WTC11 (cell line): ENCODE measurements at regions not wholly inside any gene's neighbourhood (a gene's known extent, or its start where the extent isn't known, plus 50 kb on each side); places are given as distances from the start of the nearest gene placed in this dataset.

Experiments
- ATAC-seq: fragments of 200-7000 bp; cut with Tn5 transposase; 2 replicates; pipeline ENCODE4 v1.10.0; 2021; ENCODE audit warnings: mild to moderate bottlenecking, moderate library complexity
- CTCF ChIA-PET: fragments of 300-600 bp; sonication (Branson Sonifier 250); formaldehyde crosslinking; loops from one replicate; lab custom pipeline; 2021; ENCODE audit warnings: antibody characterized with exemption; lab: Charles Lee
- POLR2A ChIA-PET: fragments of 350-600 bp; sonication (Branson Sonifier 250); formaldehyde crosslinking; loops from one replicate; lab custom pipeline; 2021; ENCODE audit warnings: antibody characterized with exemption; lab: Charles Lee
- DNase-seq: peaks from one replicate; pipeline ENCODE4 v3.0.0; 2021; ENCODE audit warnings: low spot score
- H3K27ac Mint-ChIP-seq: 2 replicates; pipeline ENCODE4 v1.8.0; 2021; ENCODE audit warnings: mixed read lengths
- H3K27me3 Mint-ChIP-seq: 2 replicates; pipeline ENCODE4 v1.8.0; 2021; ENCODE audit warnings: low read depth, mild to moderate bottlenecking, moderate library complexity, mixed read lengths
- H3K36me3 Mint-ChIP-seq: 2 replicates; pipeline ENCODE4 v1.8.0; 2021; ENCODE audit warnings: mixed read lengths
- H3K4me1 Mint-ChIP-seq: 2 replicates; pipeline ENCODE4 v1.8.0; 2022; ENCODE audit warnings: mixed read lengths
- H3K4me3 Mint-ChIP-seq: 2 replicates; pipeline ENCODE4 v1.8.0; 2021; ENCODE audit warnings: mild to moderate bottlenecking, moderate library complexity, mixed read lengths
- H3K9me3 Mint-ChIP-seq: 2 replicates; pipeline ENCODE4 v1.8.0; 2021; ENCODE audit warnings: mixed read lengths
- CREM ChIP-seq: sonication (generic); formaldehyde crosslinking; IDR thresholded peaks from 2 replicates; pipeline ENCODE4 v1.8.1; 2022; ENCODE audit warnings: mild to moderate bottlenecking, missing genetic modification reagents, moderate library complexity
- ELF4 ChIP-seq: sonication (generic); formaldehyde crosslinking; IDR thresholded peaks from 2 replicates; pipeline ENCODE4 v1.8.1; 2022; ENCODE audit warnings: low read depth, mild to moderate bottlenecking, moderate library complexity, missing genetic modification reagents
- FOXJ3 ChIP-seq: sonication (generic); formaldehyde crosslinking; IDR thresholded peaks from 2 replicates; pipeline ENCODE4 v1.9.0; 2021; ENCODE audit warnings: missing genetic modification reagents, mild to moderate bottlenecking, borderline replicate concordance
- MYBL2 ChIP-seq: sonication (generic); formaldehyde crosslinking; IDR thresholded peaks from 2 replicates; pipeline ENCODE4 v1.8.1; 2023; ENCODE audit warnings: mild to moderate bottlenecking, moderate library complexity, missing genetic modification reagents
- PRDM15 ChIP-seq: sonication (generic); formaldehyde crosslinking; IDR thresholded peaks from 2 replicates; pipeline ENCODE4 v1.8.0; 2022; ENCODE audit warnings: missing genetic modification reagents
- PREB ChIP-seq: sonication (generic); formaldehyde crosslinking; IDR thresholded peaks from 2 replicates; pipeline ENCODE4 v1.8.1; 2022; ENCODE audit warnings: mild to moderate bottlenecking, missing genetic modification reagents, moderate library complexity, borderline replicate concordance
- SMAD4 ChIP-seq: sonication (generic); formaldehyde crosslinking; IDR thresholded peaks from 2 replicates; pipeline ENCODE4 v1.8.0; 2022; ENCODE audit warnings: mild to moderate bottlenecking, missing genetic modification reagents
- USF2 ChIP-seq: sonication (generic); formaldehyde crosslinking; IDR thresholded peaks from 2 replicates; pipeline ENCODE4 v1.8.1; 2023; ENCODE audit warnings: mild to moderate bottlenecking, missing genetic modification reagents, moderate library complexity
- ZNF138 ChIP-seq: sonication (generic); formaldehyde crosslinking; conservative IDR thresholded peaks from 2 replicates; pipeline ENCODE4 v1.8.1; 2022; ENCODE audit warnings: mild to moderate bottlenecking, moderate library complexity, missing genetic modification reagents
- ZNF263 ChIP-seq: sonication (generic); formaldehyde crosslinking; IDR thresholded peaks from 2 replicates; pipeline ENCODE4 v1.8.1; 2022; ENCODE audit warnings: low read depth, mild to moderate bottlenecking, moderate library complexity, missing genetic modification reagents
- ZNF281 ChIP-seq: sonication (generic); formaldehyde crosslinking; IDR thresholded peaks from 2 replicates; pipeline ENCODE4 v1.8.0; 2023; ENCODE audit warnings: mild to moderate bottlenecking, missing genetic modification reagents
- ZNF416 ChIP-seq: fragments of 250-450 bp; sonication (Bioruptor Pico); IDR thresholded peaks from 2 replicates; pipeline ENCODE4 v1.9.0; 2021; ENCODE audit warnings: mild to moderate bottlenecking, inconsistent platforms
- TF ChIP-seq, protein P1 (sequence below): sonication (generic); formaldehyde crosslinking; IDR thresholded peaks from 2 replicates; pipeline ENCODE4 v1.8.0; 2022; ENCODE audit warnings: mild to moderate bottlenecking, missing genetic modification reagents
- TF ChIP-seq, protein P2 (sequence below): fragments of 250-450 bp; sonication (Bioruptor Pico); IDR thresholded peaks from 2 replicates; pipeline ENCODE4 v2.1.2; 2022; ENCODE audit warnings: mild to moderate bottlenecking, moderate library complexity

DNA sequence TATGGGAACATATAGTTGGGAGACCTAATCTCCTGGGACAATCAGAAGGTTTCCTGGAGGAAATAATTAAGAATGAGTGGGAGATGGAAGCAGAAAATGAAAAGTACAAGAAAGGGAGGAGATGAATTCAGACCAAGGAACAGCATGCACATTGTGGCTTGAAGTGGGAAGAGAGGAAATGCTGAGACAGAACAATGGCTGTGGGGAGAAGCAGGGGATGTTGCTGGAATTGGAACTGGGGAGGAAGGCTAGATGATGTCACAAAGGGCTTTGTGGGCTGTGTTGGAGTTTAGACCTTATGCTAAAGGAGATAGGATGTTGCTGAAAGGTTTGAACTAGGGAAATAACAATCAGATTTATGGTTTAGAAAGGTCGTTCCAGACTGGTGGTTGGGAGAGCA, 119.5 kb upstream of the DIPK2B start (continued):
- TF ChIP-seq ZNF263 (CRISPR knock-in tag) = no peak

GRCh38 chrX:45309801-45310200, 109.1 kb upstream of the DIPK2B start:
- ChIA-PET POLR2A (no interaction called here), CTCF (no interaction called here)
- H3K27me3 Mint-ChIP-seq = no peaks in the 10 kb centered on the region
- H3K4me1 Mint-ChIP-seq = no peaks in the 10 kb centered on the region
- TF ChIP-seq, protein P1, sequence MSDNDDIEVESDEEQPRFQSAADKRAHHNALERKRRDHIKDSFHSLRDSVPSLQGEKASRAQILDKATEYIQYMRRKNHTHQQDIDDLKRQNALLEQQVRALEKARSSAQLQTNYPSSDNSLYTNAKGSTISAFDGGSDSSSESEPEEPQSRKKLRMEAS (CRISPR knock-in tag) = no peak
- TF ChIP-seq CREM (CRISPR knock-in tag) (no peak), PREB (CRISPR knock-in tag) (no peak), ZNF416 (CRISPR knock-in tag) (no peak), FOXJ3 (CRISPR knock-in tag) (no peak), ELF4 (CRISPR knock-in tag) (no peak)
- TF ChIP-seq, all 79 proteins: peak for 0
- DNase-seq (no peak), ATAC-seq (no peak)
- Mint-ChIP-seq H3K36me3 (0 out of 2 replicates have a peak, but pooled peaks cover 5% of the 10 kb centered on the region), H3K9me3 (peaks cover 8% of the 10 kb centered on the region; the same call in 1 of the 2 replicates), H3K27ac (no peak overlapping the region), H3K4me3 (no peak overlapping the region)

GRCh38 chrX:45309096-45309495, 108.4 kb upstream of the DIPK2B start:
- ATAC-seq (no peak), DNase-seq (no peak)
- H3K27ac Mint-ChIP-seq = no peak overlapping the region
- H3K36me3 Mint-ChIP-seq = 0 out of 2 replicates have a peak, but pooled peaks cover 5% of the 10 kb centered on the region
- ChIA-PET CTCF (no interaction called here), POLR2A (no interaction called here)
- H3K27me3 Mint-ChIP-seq = no peaks in the 10 kb centered on the region
- H3K9me3 Mint-ChIP-seq = peaks cover 6% of the 10 kb centered on the region; the same call in 1 of the 2 replicates
- no peak for TF ChIP-seq PRDM15
- no peak for TF ChIP-seq ZNF138
- TF ChIP-seq ZNF281 (CRISPR knock-in tag) = no peak
- no peak for TF ChIP-seq MYBL2
- no peak for TF ChIP-seq SMAD4 (CRISPR knock-in tag)
- TF ChIP-seq USF2 = no peak
- TF ChIP-seq, protein P2, sequence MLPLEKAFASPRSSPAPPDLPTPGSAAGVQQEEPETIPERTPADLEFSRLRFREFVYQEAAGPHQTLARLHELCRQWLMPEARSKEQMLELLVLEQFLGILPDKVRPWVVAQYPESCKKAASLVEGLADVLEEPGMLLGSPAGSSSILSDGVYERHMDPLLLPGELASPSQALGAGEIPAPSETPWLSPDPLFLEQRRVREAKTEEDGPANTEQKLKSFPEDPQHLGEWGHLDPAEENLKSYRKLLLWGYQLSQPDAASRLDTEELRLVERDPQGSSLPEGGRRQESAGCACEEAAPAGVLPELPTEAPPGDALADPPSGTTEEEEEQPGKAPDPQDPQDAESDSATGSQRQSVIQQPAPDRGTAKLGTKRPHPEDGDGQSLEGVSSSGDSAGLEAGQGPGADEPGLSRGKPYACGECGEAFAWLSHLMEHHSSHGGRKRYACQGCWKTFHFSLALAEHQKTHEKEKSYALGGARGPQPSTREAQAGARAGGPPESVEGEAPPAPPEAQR = no peak
- H3K4me3 Mint-ChIP-seq = no peak overlapping the region
- H3K4me1 Mint-ChIP-seq = no peaks in the 10 kb centered on the region
